ENCODE measurements at regions not wholly inside any gene's neighbourhood (a gene's known extent, or its start where the extent isn't known, plus 50 kb on each side); places are given as distances from the start of the nearest gene placed in this dataset.
"Not testable (repeated sequence)": the region's sequence is repeated elsewhere in the genome, so short reads cannot be mapped to it uniquely, and the experiment has no call there.

GRCh38 chr4:120555058-120555457 lies 367.5 kb downstream of the PRDM5 start:
- ATAC-seq (replicated peaks in 1 of 2) (no peak), DNase-seq (no peak)
- Mint-ChIP-seq H3K27ac (no peak overlapping the region), H3K36me3 (ENCODE audit: insufficient read depth in 2 of 2) (no peaks in the 10 kb centered on the region), H3K27me3 (ENCODE audit: low read depth) (no peaks in the 10 kb centered on the region), H3K9me3 (peaks cover 0 to 1% of the 10 kb centered on the region in 2 donors), H3K4me1 (ENCODE audit: low read depth) (no peaks in the 10 kb centered on the region), H3K4me3 (no peak overlapping the region)

DNA sequence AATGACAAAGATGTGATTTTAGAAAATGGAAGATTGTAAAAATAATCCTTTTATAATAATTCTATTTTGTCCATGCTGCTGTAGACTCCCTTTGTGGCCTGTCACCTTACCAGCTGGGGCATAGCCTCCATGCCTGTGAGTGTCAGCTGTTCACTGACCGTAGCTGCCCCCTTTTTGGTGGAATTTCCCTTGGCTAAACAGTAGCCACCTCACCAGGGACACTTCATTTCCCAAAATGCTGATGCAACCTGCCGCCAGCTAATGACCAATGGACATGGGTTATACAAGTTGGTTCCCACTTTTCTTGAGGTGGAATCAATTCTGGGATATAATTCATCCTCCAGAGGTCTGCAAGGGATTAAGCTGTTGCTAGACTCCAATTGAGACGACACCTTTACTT lies 368.4 kb downstream of the PRDM5 start:
- no peaks in the 10 kb centered on the region for H3K4me1 Mint-ChIP-seq (ENCODE audit: low read depth)
- DNase-seq (no peak), ATAC-seq (replicated peaks in 1 of 2) (no peak)
- no peaks in the 10 kb centered on the region for H3K9me3 Mint-ChIP-seq
- H3K36me3 Mint-ChIP-seq (ENCODE audit: insufficient read depth in 2 of 2), result no peaks in the 10 kb centered on the region
- H3K27me3 Mint-ChIP-seq (ENCODE audit: low read depth), result no peaks in the 10 kb centered on the region
- H3K27ac Mint-ChIP-seq, result no peak overlapping the region
- no peak overlapping the region for H3K4me3 Mint-ChIP-seq

GRCh38 chr4:120550624-120551220 lies 371.8 kb downstream of the PRDM5 start:
- ATAC-seq (replicated peaks in 1 of 2); H3K27ac Mint-ChIP-seq; H3K27me3 Mint-ChIP-seq (ENCODE audit: low read depth); DNase-seq; H3K9me3 Mint-ChIP-seq; H3K36me3 Mint-ChIP-seq (ENCODE audit: insufficient read depth in 2 of 2); H3K4me1 Mint-ChIP-seq (ENCODE audit: low read depth); H3K4me3 Mint-ChIP-seq: not testable (repeated sequence)

DNA sequence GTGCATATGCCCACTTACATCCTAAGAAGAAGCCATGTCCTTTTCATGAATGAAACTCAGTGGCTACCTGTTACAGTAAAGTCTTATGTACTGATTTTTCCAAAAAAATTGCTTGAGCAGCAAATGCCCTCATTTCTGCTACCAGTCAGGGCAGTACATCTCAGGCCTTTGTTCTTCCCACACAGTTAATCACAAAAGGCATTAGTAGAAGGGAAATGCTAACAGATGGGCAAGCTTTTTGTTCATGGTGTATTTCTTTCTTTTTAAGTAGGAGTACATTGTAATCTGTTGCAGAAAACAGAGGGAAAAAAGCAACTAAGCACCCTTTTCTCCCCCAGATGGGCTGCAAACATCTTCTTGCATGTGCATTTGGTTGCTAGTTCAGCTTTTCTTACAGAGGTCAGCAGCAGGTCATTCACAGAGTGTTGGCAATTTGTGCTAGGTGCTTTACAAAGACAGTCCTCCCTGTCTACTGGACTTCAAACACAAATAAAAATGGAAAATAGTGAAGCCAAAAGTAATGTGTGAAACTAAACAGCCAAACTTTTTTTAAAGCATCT lies 373.4 kb downstream of the PRDM5 start:
- Mint-ChIP-seq H3K4me3 (no peak overlapping the region), H3K9me3 (no peaks in the 10 kb centered on the region), H3K36me3 (ENCODE audit: insufficient read depth in 2 of 2) (no peaks in the 10 kb centered on the region), H3K27me3 (ENCODE audit: low read depth) (no peaks in the 10 kb centered on the region), H3K27ac (no peak overlapping the region), H3K4me1 (ENCODE audit: low read depth) (no peaks in the 10 kb centered on the region)
- DNase-seq (no peak), ATAC-seq (replicated peaks in 1 of 2) (no peak)

DNA sequence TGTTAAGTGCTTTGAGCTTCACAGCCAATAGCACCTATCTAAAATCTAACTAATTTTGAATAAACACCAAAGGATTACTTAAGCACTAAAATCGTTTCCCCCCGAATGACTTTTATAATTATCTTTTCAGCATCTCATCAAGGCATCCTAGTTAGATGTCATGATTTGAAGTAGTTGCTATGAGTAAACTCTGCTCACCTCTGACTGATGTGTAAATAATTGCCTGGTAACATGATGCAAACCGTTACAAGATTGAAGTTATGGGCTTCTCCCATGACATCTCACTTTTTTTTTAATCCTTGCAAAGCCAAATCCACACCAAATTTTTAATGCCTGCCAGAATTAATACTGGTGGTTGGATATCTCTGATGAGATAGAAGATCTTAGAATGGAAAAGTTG lies 377.1 kb downstream of the PRDM5 start:
- H3K4me3 Mint-ChIP-seq, result no peak overlapping the region
- H3K27me3 Mint-ChIP-seq (ENCODE audit: low read depth), result no peaks in the 10 kb centered on the region
- no peak for DNase-seq
- H3K27ac Mint-ChIP-seq, result no peak overlapping the region
- no peaks in the 10 kb centered on the region for H3K9me3 Mint-ChIP-seq
- no peak for ATAC-seq (replicated peaks in 1 of 2)
- H3K4me1 Mint-ChIP-seq (ENCODE audit: low read depth), result no peaks in the 10 kb centered on the region
- H3K36me3 Mint-ChIP-seq (ENCODE audit: insufficient read depth in 2 of 2), result no peaks in the 10 kb centered on the region

DNA sequence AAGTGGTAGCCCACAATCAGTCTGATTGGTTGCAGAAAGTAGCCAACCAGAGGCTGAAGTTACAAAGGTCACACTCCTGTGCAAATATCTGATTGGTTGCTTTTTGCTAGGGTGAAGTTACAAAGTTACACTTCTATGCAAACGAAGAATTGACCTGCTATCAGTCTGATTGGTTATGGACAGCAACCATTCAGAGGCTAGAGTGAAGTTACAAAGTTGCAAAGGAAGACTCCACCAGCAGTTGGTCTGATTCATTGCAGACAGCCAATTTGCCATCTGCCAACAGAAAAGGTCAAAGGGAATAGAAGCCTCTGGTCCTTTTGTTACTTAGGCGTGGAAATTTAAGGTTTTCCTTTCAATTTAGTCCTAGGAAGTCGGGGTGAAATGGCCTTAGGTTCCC lies 377.7 kb downstream of the PRDM5 start:
- H3K27me3 Mint-ChIP-seq (ENCODE audit: low read depth), result no peaks in the 10 kb centered on the region
- no peak overlapping the region for H3K27ac Mint-ChIP-seq
- H3K36me3 Mint-ChIP-seq (ENCODE audit: insufficient read depth in 2 of 2), result no peaks in the 10 kb centered on the region
- H3K9me3 Mint-ChIP-seq, result no peaks in the 10 kb centered on the region
- H3K4me1 Mint-ChIP-seq (ENCODE audit: low read depth), result no peaks in the 10 kb centered on the region
- no peak overlapping the region for H3K4me3 Mint-ChIP-seq
- DNase-seq (no peak), ATAC-seq (replicated peaks in 1 of 2) (no peak)

DNA sequence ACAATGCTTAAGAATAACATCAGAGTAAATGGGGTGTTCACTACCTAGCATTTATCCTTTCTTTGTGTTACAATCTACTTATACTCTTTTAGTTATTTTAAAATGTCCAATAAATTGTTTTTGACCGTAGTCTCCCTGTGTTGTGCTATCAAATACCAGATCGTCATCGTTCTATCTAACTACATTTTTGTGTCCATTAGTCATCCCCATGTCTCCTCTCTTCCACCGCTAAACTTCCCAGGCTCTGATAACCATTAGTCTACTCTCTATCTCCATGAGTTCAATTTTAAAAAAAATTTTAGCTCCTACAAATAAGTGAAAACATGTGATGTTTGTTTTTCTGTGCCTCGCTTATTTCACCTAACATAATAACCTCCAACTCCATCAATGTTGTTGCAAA lies 381.9 kb downstream of the PRDM5 start:
- no peak for DNase-seq
- Mint-ChIP-seq H3K4me3 (no peak overlapping the region), H3K27me3 (ENCODE audit: low read depth) (no peaks in the 10 kb centered on the region), H3K4me1 (ENCODE audit: low read depth) (no peaks in the 10 kb centered on the region), H3K27ac (no peak overlapping the region), H3K9me3 (no peaks in the 10 kb centered on the region), H3K36me3 (ENCODE audit: insufficient read depth in 2 of 2) (no peaks in the 10 kb centered on the region)
- no peak for ATAC-seq (replicated peaks in 1 of 2)

DNA sequence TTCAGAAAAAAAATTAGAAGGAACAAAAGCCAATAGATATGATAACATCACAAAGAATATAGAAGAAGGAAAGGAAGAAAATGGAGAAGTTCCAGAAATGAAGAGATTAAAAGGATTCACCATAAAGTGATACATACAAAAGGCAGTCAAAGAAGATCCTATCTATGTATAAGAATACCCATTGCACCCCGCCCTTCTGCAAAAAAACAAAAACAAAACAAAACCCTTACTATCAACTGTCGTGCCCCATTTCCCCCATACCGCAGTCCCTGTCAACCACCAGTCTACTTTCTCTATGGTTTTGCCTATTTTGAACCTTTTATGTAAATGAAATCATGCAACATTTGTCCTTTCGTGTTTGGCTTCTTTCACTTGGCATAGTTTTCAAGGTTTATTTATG lies 385.6 kb downstream of the PRDM5 start:
- Mint-ChIP-seq H3K27me3 (ENCODE audit: low read depth) (no peaks in the 10 kb centered on the region), H3K27ac (no peak overlapping the region), H3K4me1 (ENCODE audit: low read depth) (no peaks in the 10 kb centered on the region), H3K36me3 (ENCODE audit: insufficient read depth in 2 of 2) (no peaks in the 10 kb centered on the region), H3K9me3 (no peaks in the 10 kb centered on the region), H3K4me3 (no peak overlapping the region)
- no peak for ATAC-seq (replicated peaks in 1 of 2)
- DNase-seq, result no peak

DNA sequence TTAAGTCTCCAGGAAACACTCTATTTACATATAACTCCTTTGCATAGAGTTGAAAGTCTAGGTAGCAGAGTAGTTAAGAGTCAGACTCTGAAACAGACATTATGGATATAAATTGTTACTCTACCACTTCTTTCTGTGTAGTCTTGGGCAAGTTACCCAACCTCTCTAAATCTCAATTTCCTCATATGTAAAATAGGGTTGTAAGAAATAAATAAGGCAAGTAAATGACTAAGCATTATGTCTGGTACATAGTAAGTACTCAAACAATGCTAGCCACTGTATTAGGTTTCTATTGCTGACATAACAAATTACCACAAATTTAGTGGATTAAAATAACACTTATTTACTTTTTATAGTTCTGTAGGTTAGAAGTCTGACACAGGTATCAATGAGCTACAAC lies 394.1 kb downstream of the PRDM5 start:
- Mint-ChIP-seq H3K4me1 (ENCODE audit: low read depth) (no peaks in the 10 kb centered on the region), H3K27ac (no peak overlapping the region), H3K9me3 (peaks cover 0 to 1% of the 10 kb centered on the region in 2 donors), H3K27me3 (ENCODE audit: low read depth) (no peaks in the 10 kb centered on the region), H3K4me3 (no peak overlapping the region), H3K36me3 (ENCODE audit: insufficient read depth in 2 of 2) (no peaks in the 10 kb centered on the region)
- ATAC-seq (replicated peaks in 1 of 2), result no peak
- DNase-seq, result no peak

GRCh38 chr4:120526033-120526432 lies 396.5 kb downstream of the PRDM5 start:
- Mint-ChIP-seq H3K27me3 (ENCODE audit: low read depth) (peaks cover 6% of the 10 kb centered on the region), H3K4me1 (ENCODE audit: low read depth) (no peaks in the 10 kb centered on the region), H3K36me3 (ENCODE audit: insufficient read depth in 2 of 2) (no peaks in the 10 kb centered on the region), H3K27ac (no peak overlapping the region), H3K4me3 (no peak overlapping the region), H3K9me3 (peaks cover 0 to 1% of the 10 kb centered on the region in 2 donors)
- DNase-seq (no peak), ATAC-seq (replicated peaks in 1 of 2) (no peak)

- Mint-ChIP-seq H3K27ac (no peak overlapping the region), H3K36me3 (ENCODE audit: insufficient read depth in 2 of 2) (no peaks in the 10 kb centered on the region), H3K4me3 (no peak overlapping the region), H3K4me1 (ENCODE audit: low read depth) (no peaks in the 10 kb centered on the region), H3K27me3 (ENCODE audit: low read depth) (peaks cover 6% of the 10 kb centered on the region), H3K9me3 (no peaks in the 10 kb centered on the region)
- no peak for DNase-seq
- ATAC-seq (replicated peaks in 1 of 2), result no peak
Measured at GRCh38 chr4:120525106-120525505, 397.4 kb downstream of the PRDM5 start.

GRCh38 chr4:120524237-120524636 lies 398.3 kb downstream of the PRDM5 start:
- Mint-ChIP-seq H3K9me3 (no peaks in the 10 kb centered on the region), H3K4me3 (no peak overlapping the region), H3K27me3 (ENCODE audit: low read depth) (peaks cover 6% of the 10 kb centered on the region), H3K36me3 (ENCODE audit: insufficient read depth in 2 of 2) (no peaks in the 10 kb centered on the region), H3K4me1 (ENCODE audit: low read depth) (no peaks in the 10 kb centered on the region), H3K27ac (no peak overlapping the region)
- DNase-seq (no peak), ATAC-seq (replicated peaks in 1 of 2) (no peak)

GRCh38 chr4:120520761-120521160 lies 401.8 kb downstream of the PRDM5 start:
- Mint-ChIP-seq H3K27ac (no peak overlapping the region), H3K9me3 (no peaks in the 10 kb centered on the region), H3K27me3 (ENCODE audit: low read depth) (peaks cover 6% of the 10 kb centered on the region), H3K4me1 (ENCODE audit: low read depth) (no peaks in the 10 kb centered on the region), H3K36me3 (ENCODE audit: insufficient read depth in 2 of 2) (no peaks in the 10 kb centered on the region), H3K4me3 (no peak overlapping the region)
- ATAC-seq (replicated peaks in 1 of 2), result no peak
- DNase-seq, result no peak

DNA sequence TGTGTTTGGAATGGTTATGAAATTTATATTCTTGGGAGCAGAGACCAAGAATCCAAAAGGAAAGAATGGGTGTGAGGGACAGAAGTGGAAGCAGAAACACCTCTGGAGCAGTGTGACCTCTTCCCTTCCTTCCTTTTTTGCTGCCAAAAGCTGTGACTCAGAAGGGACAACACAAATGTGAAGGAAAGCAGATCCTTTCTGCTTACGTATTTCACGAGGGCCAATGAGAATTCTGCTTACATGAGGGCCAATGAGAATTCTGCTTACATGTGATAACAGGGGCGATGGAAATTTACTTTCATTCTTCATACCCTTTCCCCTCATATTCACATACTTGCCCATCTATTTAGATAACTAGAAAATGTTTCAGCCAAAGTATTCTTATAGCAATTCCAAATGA lies 404.6 kb downstream of the PRDM5 start:
- Mint-ChIP-seq H3K27ac (no peak overlapping the region), H3K4me1 (ENCODE audit: low read depth) (no peaks in the 10 kb centered on the region), H3K27me3 (ENCODE audit: low read depth) (peaks cover 6% of the 10 kb centered on the region), H3K9me3 (no peaks in the 10 kb centered on the region), H3K4me3 (no peak overlapping the region), H3K36me3 (ENCODE audit: insufficient read depth in 2 of 2) (no peaks in the 10 kb centered on the region)
- DNase-seq (no peak), ATAC-seq (replicated peaks in 1 of 2) (no peak)
